KMS-11 (cell line): ENCODE measurements at regions not wholly inside any gene's neighbourhood (a gene's known extent, or its start where the extent isn't known, plus 50 kb on each side); places are given as distances from the start of the nearest gene placed in this dataset.

Experiments
- H2AFZ ChIP-seq: fragments of 200-600 bp; sonication (generic); 2 replicates; pipeline ENCODE4 v1.6.1; 2016; ENCODE audit warnings: antibody characterized with exemption, mixed run types, low read depth
- H3K27ac ChIP-seq: fragments of 200-600 bp; sonication (generic); 2 replicates; pipeline ENCODE4 v1.6.1; 2016; ENCODE audit warnings: mild to moderate bottlenecking, mixed run types
- H3K27me3 ChIP-seq: fragments of 200-600 bp; sonication (generic); 2 replicates; pipeline ENCODE4 v1.6.1; 2017; ENCODE audit warnings: mild to moderate bottlenecking, low read depth, mixed run types, moderate library complexity; ENCODE audit not compliant: insufficient read depth
- H3K36me3 ChIP-seq: fragments of 200-600 bp; sonication (generic); 2 replicates; pipeline ENCODE4 v1.6.1; 2017; ENCODE audit warnings: mild to moderate bottlenecking, mixed run types; ENCODE audit not compliant: insufficient read depth
- H3K4me1 ChIP-seq: fragments of 200-600 bp; sonication (generic); 2 replicates; pipeline ENCODE4 v1.6.1; 2016; ENCODE audit warnings: mild to moderate bottlenecking, low read depth, mixed run types; ENCODE audit not compliant: poor library complexity, severe bottlenecking
- H3K4me2 ChIP-seq: fragments of 200-600 bp; sonication (generic); 2 replicates; pipeline ENCODE4 v1.7.0; 2016; ENCODE audit warnings: mild to moderate bottlenecking, mixed run types
- H3K4me3 ChIP-seq: fragments of 200-600 bp; sonication (generic); IDR thresholded peaks from 2 replicates; pipeline ENCODE4 v1.6.1; 2017; ENCODE audit warnings: low read depth, low read length, mixed read lengths; ENCODE audit not compliant: insufficient read depth
- H3K79me2 ChIP-seq: fragments of 200-600 bp; sonication (generic); 2 replicates; pipeline ENCODE4 v1.6.1; 2016; ENCODE audit warnings: low read depth, mixed run types; ENCODE audit not compliant: insufficient read depth
- H3K9ac ChIP-seq: fragments of 200-600 bp; sonication (generic); 2 replicates; pipeline ENCODE4 v1.6.1; 2016; ENCODE audit warnings: mild to moderate bottlenecking, mixed run types
- H4K20me1 ChIP-seq: fragments of 200-600 bp; sonication (generic); 2 replicates; pipeline ENCODE4 v1.6.1; 2016; ENCODE audit warnings: mild to moderate bottlenecking, mixed run types; ENCODE audit not compliant: insufficient read depth
- CTCF ChIP-seq: fragments of 200-600 bp; sonication (generic); conservative IDR thresholded peaks from 2 replicates; pipeline ENCODE4 v1.6.1; 2017; ENCODE audit warnings: low read depth, mild to moderate bottlenecking, antibody characterized with exemption, low read length, moderate library complexity, mixed read lengths

GRCh38 chrX:42219231-42219630, 295.9 kb upstream of the CASK start:
- TF ChIP-seq CTCF: no peak
- Histone ChIP-seq H3K36me3 (no peaks in the 10 kb centered on the region), H3K9ac (no peak overlapping the region), H2AFZ (no peak overlapping the region), H3K4me3 (no peak overlapping the region), H3K4me2 (no peak overlapping the region), H3K79me2 (no peaks in the 10 kb centered on the region), H3K27me3 (no peaks in the 10 kb centered on the region), H3K27ac (no peak overlapping the region), H4K20me1 (no peaks in the 10 kb centered on the region), H3K4me1 (no peaks in the 10 kb centered on the region)

GRCh38 chrX:42195506-42195905, 272.2 kb upstream of the CASK start:
- Histone ChIP-seq H2AFZ (no peak overlapping the region), H3K79me2 (no peaks in the 10 kb centered on the region), H3K27ac (no peak overlapping the region), H3K36me3 (no peaks in the 10 kb centered on the region), H4K20me1 (no peaks in the 10 kb centered on the region), H3K9ac (no peak overlapping the region), H3K27me3 (no peaks in the 10 kb centered on the region), H3K4me3 (no peak overlapping the region), H3K4me2 (no peak overlapping the region), H3K4me1 (no peaks in the 10 kb centered on the region)
- TF ChIP-seq CTCF: no peak

- H3K9ac ChIP-seq: no peak overlapping the region
- no peaks in the 10 kb centered on the region for H3K4me1 ChIP-seq
- H3K36me3 ChIP-seq: no peaks in the 10 kb centered on the region
- no peak overlapping the region for H2AFZ ChIP-seq
- no peak overlapping the region for H3K4me2 ChIP-seq
- no peak overlapping the region for H3K4me3 ChIP-seq
- H3K27ac ChIP-seq: no peak overlapping the region
- H3K27me3 ChIP-seq: no peaks in the 10 kb centered on the region
- no peak for TF ChIP-seq CTCF
- no peaks in the 10 kb centered on the region for H3K79me2 ChIP-seq
- no peaks in the 10 kb centered on the region for H4K20me1 ChIP-seq
Observed at GRCh38 chrX:42189576-42189975, 266.2 kb upstream of the CASK start.

- H2AFZ ChIP-seq: no peak overlapping the region
Observed at GRCh38 chrX:42188730-42189129, 265.4 kb upstream of the CASK start.

More at GRCh38 chrX:42188730-42189129, 265.4 kb upstream of the CASK start:
- no peaks in the 10 kb centered on the region for H3K36me3 ChIP-seq
- H4K20me1 ChIP-seq: no peaks in the 10 kb centered on the region
- no peak overlapping the region for H3K27ac ChIP-seq
- H3K27me3 ChIP-seq: no peaks in the 10 kb centered on the region
- no peak overlapping the region for H3K4me3 ChIP-seq
- no peak overlapping the region for H3K4me2 ChIP-seq
- no peak overlapping the region for H3K9ac ChIP-seq
- no peaks in the 10 kb centered on the region for H3K79me2 ChIP-seq
- no peak for TF ChIP-seq CTCF
- H3K4me1 ChIP-seq: no peaks in the 10 kb centered on the region
